ENCODE measurements at regions not wholly inside any gene's neighbourhood (a gene's known extent, or its start where the extent isn't known, plus 50 kb on each side); places are given as distances from the start of the nearest gene placed in this dataset.

DNA sequence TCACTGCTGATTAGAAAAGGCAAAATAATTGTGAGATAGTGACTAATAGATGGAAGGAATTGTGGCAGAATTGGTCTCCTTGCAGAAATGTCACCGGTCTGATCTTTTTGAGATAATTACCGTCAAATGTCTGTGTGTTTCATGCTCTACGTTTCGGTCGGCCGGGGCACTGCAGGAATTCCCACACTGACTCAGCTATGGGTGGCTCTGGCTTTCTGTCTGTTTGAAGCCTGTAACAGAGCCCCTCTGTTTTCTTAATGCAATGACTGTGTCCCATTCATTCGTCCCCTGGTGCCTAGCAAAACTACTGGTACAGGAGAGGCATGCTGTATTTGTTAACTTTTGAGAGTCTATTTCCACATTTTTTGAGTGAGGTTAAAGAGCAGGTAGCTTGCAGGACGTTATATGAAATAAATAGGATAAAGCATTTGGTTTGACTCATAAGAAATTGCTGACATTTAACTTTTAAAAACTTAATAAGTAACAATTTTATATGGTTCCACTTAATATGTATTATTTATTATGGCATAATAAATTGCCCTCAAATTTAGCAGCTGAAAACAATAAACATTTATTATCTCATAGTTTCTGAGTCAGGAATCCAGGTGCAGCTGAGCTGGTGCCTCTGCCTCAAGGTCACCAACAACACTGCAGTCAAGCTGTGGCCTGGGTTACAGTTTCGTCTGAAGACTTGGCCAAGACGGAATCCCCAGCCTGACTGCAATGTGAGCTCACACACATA lies 53.3 kb upstream of the CTBP2 start:
- DNase-seq (ENCODE audit: low read depth), result no peak

DNA sequence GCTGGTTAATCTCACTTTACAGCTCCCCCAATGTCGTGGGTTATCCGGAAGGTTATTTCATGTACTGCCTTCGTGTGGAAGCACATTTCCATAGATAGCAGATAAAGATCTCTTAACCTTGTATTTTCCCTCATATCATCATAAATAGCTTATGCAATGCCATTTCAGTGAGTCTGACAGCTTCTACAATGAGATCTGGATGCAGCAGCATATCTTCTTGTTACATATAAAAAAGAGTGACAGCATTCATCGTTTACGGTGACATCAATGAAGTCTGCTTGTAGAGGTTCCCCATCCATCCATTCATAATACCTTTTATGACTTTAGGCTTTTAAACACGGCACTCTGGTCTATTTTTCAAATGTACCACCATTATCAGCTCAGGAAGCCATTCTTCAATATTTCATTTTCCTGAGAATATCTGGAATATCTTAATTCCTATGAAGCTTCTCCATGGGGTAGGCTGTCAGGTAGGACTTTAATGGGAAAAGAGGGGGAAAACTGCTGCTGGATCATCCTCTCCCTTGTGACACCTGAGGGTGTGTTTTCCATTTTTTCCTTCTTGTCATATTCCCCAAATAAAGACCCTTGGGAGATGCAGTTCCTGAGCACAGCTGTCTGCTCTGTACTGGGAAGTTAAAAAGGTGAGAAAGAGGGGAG lies 51.9 kb upstream of the CTBP2 start:
- no peak for DNase-seq (ENCODE audit: low read depth)
